ENCODE measurements at regions not wholly inside any gene's neighbourhood (a gene's known extent, or its start where the extent isn't known, plus 50 kb on each side); places are given as distances from the start of the nearest gene placed in this dataset.

DNA sequence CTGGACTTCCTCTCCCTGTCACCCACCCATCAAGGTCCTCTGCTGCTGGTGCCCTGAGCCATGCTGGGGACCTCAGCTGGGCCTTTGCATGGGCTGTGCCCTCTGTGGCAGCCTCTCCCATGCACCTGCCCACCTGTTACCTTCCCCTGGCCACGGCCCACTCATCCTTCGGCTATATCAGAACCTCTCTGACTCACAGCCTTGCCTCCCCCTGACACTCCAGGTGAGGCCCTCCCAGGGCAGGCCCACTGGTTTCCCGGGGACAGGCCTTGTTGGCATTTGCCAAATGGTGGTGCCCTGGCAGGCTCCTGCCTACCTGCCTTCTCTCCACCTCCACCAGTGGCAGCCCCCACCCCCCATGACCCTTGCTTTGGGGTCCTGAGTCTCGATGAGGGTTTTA lies 73.7 kb upstream of the PRR5 start:
- TF ChIP-seq POLR2AphosphoS5 (IDR thresholded peaks at IDR 0.05; ENCODE audit: low read depth, low read length), result no peak
- TF ChIP-seq, protein P1, sequence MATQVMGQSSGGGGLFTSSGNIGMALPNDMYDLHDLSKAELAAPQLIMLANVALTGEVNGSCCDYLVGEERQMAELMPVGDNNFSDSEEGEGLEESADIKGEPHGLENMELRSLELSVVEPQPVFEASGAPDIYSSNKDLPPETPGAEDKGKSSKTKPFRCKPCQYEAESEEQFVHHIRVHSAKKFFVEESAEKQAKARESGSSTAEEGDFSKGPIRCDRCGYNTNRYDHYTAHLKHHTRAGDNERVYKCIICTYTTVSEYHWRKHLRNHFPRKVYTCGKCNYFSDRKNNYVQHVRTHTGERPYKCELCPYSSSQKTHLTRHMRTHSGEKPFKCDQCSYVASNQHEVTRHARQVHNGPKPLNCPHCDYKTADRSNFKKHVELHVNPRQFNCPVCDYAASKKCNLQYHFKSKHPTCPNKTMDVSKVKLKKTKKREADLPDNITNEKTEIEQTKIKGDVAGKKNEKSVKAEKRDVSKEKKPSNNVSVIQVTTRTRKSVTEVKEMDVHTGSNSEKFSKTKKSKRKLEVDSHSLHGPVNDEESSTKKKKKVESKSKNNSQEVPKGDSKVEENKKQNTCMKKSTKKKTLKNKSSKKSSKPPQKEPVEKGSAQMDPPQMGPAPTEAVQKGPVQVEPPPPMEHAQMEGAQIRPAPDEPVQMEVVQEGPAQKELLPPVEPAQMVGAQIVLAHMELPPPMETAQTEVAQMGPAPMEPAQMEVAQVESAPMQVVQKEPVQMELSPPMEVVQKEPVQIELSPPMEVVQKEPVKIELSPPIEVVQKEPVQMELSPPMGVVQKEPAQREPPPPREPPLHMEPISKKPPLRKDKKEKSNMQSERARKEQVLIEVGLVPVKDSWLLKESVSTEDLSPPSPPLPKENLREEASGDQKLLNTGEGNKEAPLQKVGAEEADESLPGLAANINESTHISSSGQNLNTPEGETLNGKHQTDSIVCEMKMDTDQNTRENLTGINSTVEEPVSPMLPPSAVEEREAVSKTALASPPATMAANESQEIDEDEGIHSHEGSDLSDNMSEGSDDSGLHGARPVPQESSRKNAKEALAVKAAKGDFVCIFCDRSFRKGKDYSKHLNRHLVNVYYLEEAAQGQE (IDR thresholded peaks at IDR 0.05; ENCODE audit: insufficient read depth in 1 of 2, low read depth in 2 of 2, low read length in 2 of 2), result no peak

All from PFSK-1 (cell line).